DMS53 (cell line): ENCODE measurements at regions not wholly inside any gene's neighbourhood (a gene's known extent, or its start where the extent isn't known, plus 50 kb on each side); places are given as distances from the start of the nearest gene placed in this dataset.
"Not testable (repeated sequence)": the region's sequence is repeated elsewhere in the genome, so short reads cannot be mapped to it uniquely, and the experiment has no call there.

Source experiments
- DNase-seq: peaks from one replicate; lab custom pipeline; 2025; lab: John Stamatoyannopoulos, UW

DNA sequence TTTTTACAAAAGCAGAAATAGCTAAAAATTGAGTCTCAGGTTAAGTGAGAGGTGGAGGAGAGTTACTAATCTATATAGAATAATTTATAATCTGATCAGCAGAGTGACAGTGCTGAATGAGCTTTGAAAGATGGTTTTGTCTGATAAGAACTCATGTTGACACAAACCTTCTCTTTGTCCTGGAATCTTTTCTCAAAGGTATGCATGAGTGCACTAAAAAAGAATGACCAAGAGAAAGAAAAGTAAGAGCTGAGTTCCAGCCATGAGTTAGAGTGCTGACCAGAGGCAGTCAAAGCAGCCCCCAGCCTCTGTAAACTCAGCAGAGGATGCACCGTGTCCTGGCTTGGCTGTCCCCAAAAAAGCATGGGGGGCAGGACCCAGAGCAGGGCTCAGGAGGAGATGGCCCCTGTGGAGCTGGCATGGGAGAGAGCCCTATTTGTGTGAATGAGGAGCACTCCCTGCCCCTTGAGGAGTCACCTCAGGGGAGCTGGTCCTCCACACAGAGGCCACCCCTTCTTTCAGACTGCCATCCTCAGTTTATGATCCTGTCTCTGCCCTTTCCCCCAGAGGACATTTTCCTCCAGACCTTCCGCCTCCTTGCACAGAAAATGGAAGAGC is 129.8 kb downstream of the SEC23A start:
- DNase-seq: no peak

DNA sequence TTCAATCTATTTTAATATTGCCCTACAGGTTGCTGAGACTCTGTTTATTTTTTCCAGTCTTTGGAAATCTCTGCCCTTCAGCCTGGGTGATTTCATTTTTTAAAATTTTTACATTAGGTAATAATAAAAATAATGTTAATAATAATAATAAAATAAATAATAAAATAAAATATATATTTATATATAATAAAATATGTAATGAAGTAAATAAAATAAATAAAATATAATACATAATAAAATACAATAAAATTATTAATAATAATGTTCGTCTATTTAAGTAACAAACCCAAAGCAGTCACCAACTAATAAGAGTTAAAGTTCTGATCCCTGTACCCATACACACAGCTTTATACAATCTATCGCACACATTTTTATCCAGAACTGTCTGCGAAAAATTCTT is 130.5 kb downstream of the SEC23A start:
- no peak for DNase-seq

GRCh38 chr14:38971258-38971921 is 131.6 kb downstream of the SEC23A start:
- DNase-seq: no peak

DNA sequence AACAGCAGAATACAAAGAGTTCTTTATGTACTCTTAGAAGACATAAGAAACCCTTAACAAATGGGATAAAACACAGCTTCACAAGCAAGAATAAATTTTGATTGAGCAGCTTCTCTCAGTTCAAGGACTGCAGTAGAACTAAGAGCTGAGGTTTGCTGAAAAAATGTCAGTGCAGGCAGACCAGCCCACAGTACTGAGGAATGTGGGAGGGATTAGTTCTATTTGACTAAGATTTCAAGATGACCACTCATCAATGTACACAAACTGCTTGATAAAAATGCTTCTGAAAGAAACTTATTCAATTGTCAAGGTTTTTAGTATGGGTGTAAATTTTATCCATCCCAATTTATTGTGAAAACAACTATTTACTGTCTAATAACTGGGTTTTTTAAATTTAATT is 138.4 kb downstream of the SEC23A start:
- DNase-seq: peak; percentile 78

DNA sequence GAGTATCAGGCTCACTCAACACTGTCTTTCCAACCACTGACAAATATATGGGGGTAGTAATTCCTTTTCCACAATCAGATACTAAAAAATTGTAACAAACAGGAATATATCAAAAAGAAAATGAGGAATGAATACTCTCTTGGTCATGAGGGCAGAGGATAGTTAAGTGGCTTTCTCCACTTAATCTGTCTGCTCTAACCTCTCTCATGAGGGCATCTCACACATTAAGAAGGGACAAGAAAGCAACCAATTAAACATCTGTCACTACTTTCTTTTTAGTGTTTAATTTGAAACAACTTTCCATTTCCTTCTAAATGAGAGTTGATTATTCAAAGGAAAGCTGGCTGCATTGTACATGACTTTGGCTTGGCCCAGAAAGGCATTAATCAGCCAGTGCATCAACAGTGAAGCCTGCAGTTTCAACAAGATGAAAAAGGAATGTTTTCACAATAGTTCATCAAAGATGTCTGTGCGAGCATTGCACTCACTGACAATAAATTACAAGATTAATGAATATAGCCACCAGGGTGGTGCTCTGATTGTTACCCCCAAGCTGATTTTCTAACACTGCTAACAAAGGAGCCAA is 142.0 kb downstream of the SEC23A start:
- DNase-seq: no peak

DNA sequence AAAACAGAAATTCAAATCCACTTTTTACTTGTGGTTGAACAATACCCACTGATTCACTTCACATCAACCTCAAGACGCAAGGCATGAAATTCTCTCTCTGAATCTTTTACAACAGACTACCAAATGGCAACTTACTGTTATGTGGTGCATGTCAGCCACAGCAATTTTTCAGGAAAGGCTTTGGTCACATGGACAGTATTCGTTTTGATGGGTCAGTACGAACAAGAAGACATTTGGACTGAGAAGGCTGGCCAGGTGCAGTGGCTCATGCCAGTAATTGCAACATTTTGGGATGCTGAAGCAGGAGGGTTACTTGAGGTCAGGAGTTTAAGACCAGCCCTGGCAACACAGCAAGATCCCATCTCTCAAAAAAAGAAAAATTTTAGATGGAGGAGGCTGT is 144.0 kb downstream of the SEC23A start:
- no peak for DNase-seq

DNA sequence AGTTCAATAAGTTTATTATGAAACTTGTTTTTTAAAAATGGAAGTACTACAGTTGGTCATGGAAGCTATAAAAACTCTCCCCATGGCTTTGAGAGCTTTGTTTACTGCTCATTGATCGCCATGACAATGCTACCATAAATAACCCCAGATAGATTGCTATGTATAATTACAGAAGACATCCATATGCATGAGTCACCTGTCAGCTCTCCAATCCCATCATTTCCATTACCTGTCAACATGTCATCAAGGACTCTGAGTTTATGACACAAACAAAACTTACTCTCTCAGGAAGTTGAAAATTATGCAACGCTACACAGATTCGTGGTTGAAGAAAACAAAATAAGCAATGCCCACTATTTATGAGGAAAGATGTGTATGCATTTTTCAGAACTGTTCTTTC is 144.4 kb downstream of the SEC23A start:
- peak; percentile 25 for DNase-seq

DNA sequence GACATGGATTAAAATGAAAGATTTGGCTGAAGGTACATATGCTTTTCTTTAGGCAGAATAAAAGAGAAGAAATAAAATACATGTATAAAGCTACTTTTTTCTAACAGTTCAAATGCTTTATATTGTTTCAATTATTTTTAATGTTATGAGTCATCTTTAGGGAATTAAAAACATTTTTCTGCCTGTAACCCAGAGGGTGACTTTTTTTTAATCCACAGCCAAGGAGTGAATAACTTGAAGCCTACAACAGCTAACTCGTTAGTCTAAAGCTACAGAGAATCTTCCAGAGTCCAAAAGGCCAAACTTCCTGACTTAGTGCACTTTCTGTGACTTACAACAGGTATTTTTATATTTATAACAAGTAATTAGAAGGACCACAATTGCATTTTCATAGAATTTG is 151.6 kb downstream of the SEC23A start:
- DNase-seq: no peak

GRCh38 chr14:38950676-38951075 is 152.4 kb downstream of the SEC23A start:
- no peak for DNase-seq

DNA sequence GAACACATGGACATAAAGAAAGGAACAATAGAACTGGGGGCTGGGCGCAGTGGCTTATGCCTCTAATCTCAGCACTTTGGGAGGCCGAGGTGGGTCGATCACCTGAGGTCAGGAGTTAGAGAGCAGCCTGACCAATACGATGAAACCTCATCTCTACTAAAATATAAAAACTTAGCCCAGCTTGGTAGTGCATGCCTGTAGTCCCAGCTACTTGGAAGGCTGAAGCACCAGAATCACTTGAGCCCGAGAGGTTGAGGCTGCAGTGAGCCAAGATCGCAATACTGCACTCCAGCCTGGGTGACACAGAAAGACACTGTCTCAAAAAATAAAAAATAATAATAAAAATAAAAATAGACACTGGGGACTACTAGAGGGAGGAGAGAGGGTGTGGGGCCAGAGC is 154.5 kb downstream of the SEC23A start:
- DNase-seq: no peak

DNA sequence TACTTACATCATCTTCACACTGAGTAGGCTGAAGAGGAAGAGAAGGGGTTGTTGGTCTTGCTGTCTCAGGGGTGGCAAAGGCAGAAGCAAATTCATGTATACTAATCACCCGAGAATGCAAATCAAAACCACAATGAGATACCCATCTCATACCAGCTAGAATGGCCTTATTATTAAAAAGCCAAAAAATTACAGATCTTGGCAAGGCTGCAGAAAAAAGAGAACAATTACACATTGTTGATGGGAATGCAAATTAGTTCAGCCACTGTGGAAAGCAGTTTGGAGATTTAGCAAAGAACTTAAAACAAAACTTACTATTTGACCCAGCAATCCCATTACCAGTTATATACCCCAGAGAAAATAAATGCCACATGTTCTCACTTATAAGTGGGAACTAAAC is 154.9 kb downstream of the SEC23A start:
- no peak for DNase-seq

- DNase-seq: no peak
Measured at GRCh38 chr14:38947343-38947742, 155.7 kb downstream of the SEC23A start.

- DNase-seq: no peak
Measured at GRCh38 chr14:38944691-38945090, 158.3 kb downstream of the SEC23A start.

DNA sequence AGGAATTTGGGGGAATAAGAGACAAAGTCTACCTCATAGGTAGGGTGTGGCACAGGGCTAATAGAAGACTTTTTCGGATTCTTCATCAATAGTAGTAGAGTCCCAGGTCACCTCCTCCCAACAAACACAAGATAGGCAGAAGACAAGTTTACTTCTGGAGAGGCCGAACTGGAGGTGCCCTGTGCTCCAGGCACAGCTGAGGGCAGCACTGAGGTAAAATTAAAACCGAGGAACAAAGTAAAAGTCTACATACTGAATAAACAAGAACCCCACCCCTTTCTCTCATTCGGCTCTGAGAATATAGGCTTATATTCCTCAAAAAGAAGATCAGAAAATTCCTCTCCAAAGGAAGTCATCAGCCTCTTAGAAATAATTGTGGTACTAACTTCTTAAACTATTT is 161.5 kb downstream of the SEC23A start:
- no peak for DNase-seq

DNA sequence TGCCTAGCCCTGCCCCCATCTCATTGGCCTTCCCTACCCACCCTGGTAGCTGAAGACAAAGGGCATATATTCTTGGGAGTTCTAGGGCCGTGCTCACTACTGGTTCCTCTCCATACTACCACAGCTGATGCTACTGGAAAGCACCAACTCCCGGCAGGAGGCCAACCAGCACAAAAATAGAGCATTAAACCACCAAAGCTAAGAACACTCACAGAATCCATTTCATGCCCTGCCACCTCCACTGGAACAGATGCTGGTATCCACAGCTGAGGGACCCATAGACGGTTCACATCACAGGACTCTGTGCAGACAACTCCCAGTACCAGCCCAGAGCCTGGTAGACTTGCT is 170.4 kb downstream of the SEC23A start:
- DNase-seq: not testable (repeated sequence)

GRCh38 chr14:38931969-38932652 is 170.9 kb downstream of the SEC23A start:
- peak; percentile 45 for DNase-seq

DNA sequence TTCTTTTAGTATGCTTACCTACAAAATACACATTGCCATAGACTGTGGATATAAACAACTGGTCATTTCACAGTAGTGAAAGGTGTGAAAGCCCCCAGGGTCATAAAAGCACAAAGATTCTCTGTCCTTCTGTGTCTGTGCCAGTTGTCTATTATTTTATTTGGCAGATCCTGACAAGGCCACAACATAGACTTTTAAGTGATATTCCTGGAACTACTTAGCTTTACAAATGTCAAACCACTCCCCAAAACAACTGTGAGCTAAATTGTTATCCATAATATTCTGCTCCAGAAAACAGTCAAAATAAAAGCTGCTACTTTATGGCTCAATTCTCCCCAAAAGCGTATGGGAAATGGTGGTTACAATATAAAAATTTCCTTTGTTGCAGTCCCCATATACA is 172.1 kb downstream of the SEC23A start:
- no peak for DNase-seq

DNA sequence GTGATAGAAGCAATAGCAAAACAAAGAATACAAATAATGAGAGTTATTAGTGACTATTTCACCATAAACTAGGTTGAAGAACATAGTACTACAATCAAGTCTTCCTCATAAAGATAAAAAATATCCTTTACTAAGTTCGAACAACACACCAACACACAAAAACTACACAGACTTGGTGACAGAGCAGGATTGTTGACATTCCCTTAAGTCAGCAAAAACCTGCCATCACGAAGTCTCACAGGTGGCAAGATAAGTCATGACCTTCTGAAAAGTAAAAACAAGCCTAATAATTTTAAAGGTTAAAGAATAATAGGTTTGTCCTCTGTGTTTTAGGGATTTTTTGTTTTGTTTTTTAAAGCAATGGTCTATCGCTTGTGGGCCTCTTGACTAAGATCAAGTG is 173.0 kb downstream of the SEC23A start:
- no peak for DNase-seq

GRCh38 chr14:38929416-38929815 is 173.6 kb downstream of the SEC23A start:
- no peak for DNase-seq

- DNase-seq: not testable (repeated sequence)
Measured at GRCh38 chr14:38921893-38922292, 181.1 kb downstream of the SEC23A start.

DNA sequence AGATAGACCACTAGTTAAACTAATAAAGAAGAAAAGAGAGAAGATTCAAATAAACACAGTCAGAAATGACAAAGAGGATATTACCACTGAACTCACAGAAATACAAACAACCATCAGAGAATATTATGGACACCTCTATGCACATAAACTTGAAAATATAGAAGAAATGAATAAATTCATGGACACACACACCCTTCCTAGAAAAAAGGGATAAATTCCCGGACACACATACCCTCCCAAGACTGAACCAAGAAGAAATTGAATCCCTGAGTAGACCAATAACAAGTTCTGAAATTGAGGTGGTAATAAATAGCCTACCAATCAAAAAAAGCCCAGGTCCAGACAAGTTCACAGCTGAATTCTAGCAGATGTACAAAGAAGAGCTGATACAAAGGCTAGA is 187.9 kb downstream of the SEC23A start:
- DNase-seq: no peak

DNA sequence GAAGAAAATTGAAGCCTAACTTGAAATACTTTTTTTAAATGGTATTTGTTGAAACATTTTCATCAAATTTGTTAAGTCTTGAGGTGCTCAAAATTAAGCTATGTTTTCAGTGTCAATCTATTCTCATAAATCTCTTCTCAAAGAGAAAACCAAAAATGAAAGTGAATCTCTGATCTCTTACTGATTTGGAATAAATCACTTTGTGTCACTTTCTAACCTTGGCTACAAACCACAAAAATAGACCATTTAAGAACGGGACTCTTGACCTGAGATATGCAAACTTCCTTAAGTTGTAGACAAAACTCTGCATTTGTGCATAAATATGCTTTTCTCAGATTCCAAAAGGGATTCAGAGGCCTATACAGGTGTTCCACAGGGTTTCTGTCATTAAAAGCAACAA is 192.9 kb downstream of the SEC23A start:
- DNase-seq: no peak

DNA sequence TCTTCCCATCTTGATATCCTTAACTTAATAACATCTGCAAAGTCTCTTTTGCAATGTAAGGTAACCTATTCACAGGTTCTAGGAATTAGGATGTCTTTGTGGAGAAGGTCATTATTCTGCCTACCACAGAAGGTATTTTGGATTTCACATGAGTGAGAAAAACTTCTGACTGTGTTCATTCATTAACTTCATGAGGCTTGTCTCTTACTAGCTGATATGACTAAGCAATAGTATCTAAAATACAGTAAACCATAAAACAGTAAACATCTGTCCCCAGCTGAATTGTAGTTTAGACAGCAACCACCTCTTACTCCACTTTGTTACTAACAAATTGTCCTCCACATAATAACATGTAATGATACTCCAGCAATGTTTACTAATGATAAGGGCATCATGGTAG is 198.1 kb downstream of the SEC23A start:
- DNase-seq: no peak
